Panc1 (cell line): ENCODE measurements at regions not wholly inside any gene's neighbourhood (a gene's known extent, or its start where the extent isn't known, plus 50 kb on each side); places are given as distances from the start of the nearest gene placed in this dataset.

Experiments
- ATAC-seq: fragments of 200-7000 bp; cut with Tn5 transposase; 2 replicates; pipeline ENCODE4 v1.9.1; 2020; ENCODE audit warnings: mild to moderate bottlenecking, moderate library complexity
- BruUV-seq: library from RNA; stranded (reverse); fragments of 400-500 nt; replicated peaks from 2 replicates; lab custom pipeline; 2021; lab: Mats Ljungman, UMichigan
- CTCF ChIA-PET: fragments of 300-600 bp; sonication (Branson Sonifier 250); formaldehyde crosslinking; loops from one replicate; lab custom pipeline; 2022; ENCODE audit warnings: antibody characterized with exemption; lab: Charles Lee
- POLR2A ChIA-PET: fragments of 300-600 bp; sonication (Branson Sonifier 250); formaldehyde crosslinking; loops from one replicate; lab custom pipeline; 2022; ENCODE audit warnings: antibody characterized with exemption; lab: Charles Lee
- DNase-seq: peaks from one replicate; pipeline ENCODE4 v3.0.0-alpha.2; 2010; ENCODE audit warnings: low read depth, low spot score
- H3K27ac ChIP-seq: 2 replicates; pipeline ENCODE4 v1.5.1; 2011; ENCODE audit warnings: mild to moderate bottlenecking, low read length, inconsistent platforms
- H3K27me3 ChIP-seq: fragments of 200-500 bp; sonication (Bioruptor generic); 2 replicates; pipeline ENCODE4 v1.6.0; 2014; ENCODE audit warnings: low read length, inconsistent platforms; ENCODE audit not compliant: control insufficient read depth, insufficient read depth
- H3K36me3 ChIP-seq: fragments of 200-500 bp; sonication (Bioruptor generic); 2 replicates; pipeline ENCODE4 v1.5.1; 2014; ENCODE audit warnings: inconsistent platforms, mild to moderate bottlenecking, low read length, moderate library complexity; ENCODE audit not compliant: control insufficient read depth, insufficient read depth
- H3K4me1 ChIP-seq: 2 replicates; pipeline ENCODE4 v1.5.1; 2011; ENCODE audit warnings: inconsistent platforms, mild to moderate bottlenecking, low read length, moderate library complexity; ENCODE audit not compliant: control insufficient read depth, insufficient read depth
- H3K4me3 ChIP-seq, 2 experiments: 2 replicates each; pipeline ENCODE4 v1.5.1; 2011 to 2012; ENCODE audit warnings: low read depth in 2 of 2, low read length in 2 of 2, mild to moderate bottlenecking in 2 of 2, inconsistent platforms in 1 of 2, moderate library complexity in 1 of 2
- H3K9me3 ChIP-seq: fragments of 200-500 bp; sonication (Bioruptor generic); 2 replicates; pipeline ENCODE4 v1.5.1; 2014; ENCODE audit warnings: low read depth, mild to moderate bottlenecking, inconsistent platforms, low read length, moderate library complexity; ENCODE audit not compliant: control insufficient read depth, insufficient read depth
- CTCF ChIP-seq: fragments of 450-650 bp; IDR thresholded peaks from 2 replicates; pipeline ENCODE4 v1.5.1; 2017; ENCODE audit warnings: mild to moderate bottlenecking
- POLR2AphosphoS5 ChIP-seq: IDR thresholded peaks from 2 replicates; pipeline ENCODE4 v1.6.1; 2012; ENCODE audit warnings: mild to moderate bottlenecking, low read depth, low read length, moderate library complexity
- REST ChIP-seq, 2 experiments: IDR thresholded peaks; 2 replicates each; pipeline ENCODE4 v1.6.1; 2011 to 2012; ENCODE audit warnings: low read depth in 2 of 2, control low read depth in 1 of 2, low read length in 1 of 2, mild to moderate bottlenecking in 1 of 2, moderate library complexity in 1 of 2; ENCODE audit not compliant: insufficient read depth in 1 of 2
- SIN3A ChIP-seq: IDR thresholded peaks from 2 replicates; pipeline ENCODE4 v1.6.1; 2012; ENCODE audit warnings: low read depth, mild to moderate bottlenecking, low read length, moderate library complexity, borderline replicate concordance; ENCODE audit not compliant: insufficient read depth
- TCF7L2 ChIP-seq: IDR thresholded peaks from 2 replicates; pipeline ENCODE4 v1.6.1; 2011; ENCODE audit warnings: mild to moderate bottlenecking, low read depth, low read length, inconsistent platforms
- in situ Hi-C: cut with HindIII; loops from 2 replicates; pipeline ENCODE4 v1.10.0; 2016; ENCODE audit warnings: low sequenced_read_pairs, low pct_unique_long_range_greater_than_20kb
- intact Hi-C: fragments of 100-400 bp; cut with micrococcal nuclease; formaldehyde crosslinking; loops from one replicate; pipeline ENCODE4 v1.10.0; 2022; ENCODE audit not compliant: unreplicated experiment

GRCh38 chr3:139811331-139811730 lies 123.7 kb upstream of the CLSTN2 start:
- no TSS peak for BruUV-seq
- H3K9me3 ChIP-seq: no peaks in the 10 kb centered on the region
- TF ChIP-seq SIN3A: no peak
- TF ChIP-seq REST (IDR thresholded peaks at IDR 0.05; ENCODE audit: insufficient read depth in 1 of 2, low read depth in 2 of 2, low read length in 1 of 2): no peak
- ChIA-PET POLR2A (no interaction called here), CTCF (interaction anchor here (0.7 kb wide), 1 partner anchor 383 kb away, joined by 3 read pairs; no protein-coding TSS in a partner anchor)
- intact Hi-C loops: no loop called here
- in situ Hi-C loops: no loop called here
- H3K4me1 ChIP-seq: no peaks in the 10 kb centered on the region
- no peaks in the 10 kb centered on the region for H3K36me3 ChIP-seq
- H3K4me3 ChIP-seq: no peak overlapping the region
- H3K27ac ChIP-seq: no peak overlapping the region
- H3K27me3 ChIP-seq: no peaks in the 10 kb centered on the region; the same call in 1 of the 2 replicates
- DNase-seq: no peak
- no peak for ATAC-seq

GRCh38 chr3:139808201-139808600 lies 126.8 kb upstream of the CLSTN2 start:
- CTCF ChIA-PET: no interaction called here
- BruUV-seq: no TSS peak
- no peaks in the 10 kb centered on the region for H3K4me1 ChIP-seq
- in situ Hi-C loops (no loop called here), intact Hi-C loops (no loop called here)
- H3K27me3 ChIP-seq: no peaks in the 10 kb centered on the region
- no peak overlapping the region for H3K27ac ChIP-seq
- ATAC-seq (no peak), DNase-seq (no peak)
- H3K9me3 ChIP-seq: no peaks in the 10 kb centered on the region
- H3K36me3 ChIP-seq: no peaks in the 10 kb centered on the region
- POLR2A ChIA-PET: no interaction called here
- no peak overlapping the region for H3K4me3 ChIP-seq
- no peak for TF ChIP-seq REST (IDR thresholded peaks at IDR 0.05; ENCODE audit: insufficient read depth in 1 of 2, low read depth in 2 of 2, low read length in 1 of 2)
- no peak for TF ChIP-seq CTCF
- no peak for TF ChIP-seq POLR2AphosphoS5
- TF ChIP-seq SIN3A: no peak
- no peak for TF ChIP-seq TCF7L2
